ENCODE measurements at regions not wholly inside any gene's neighbourhood (a gene's known extent, or its start where the extent isn't known, plus 50 kb on each side); places are given as distances from the start of the nearest gene placed in this dataset.

DNA sequence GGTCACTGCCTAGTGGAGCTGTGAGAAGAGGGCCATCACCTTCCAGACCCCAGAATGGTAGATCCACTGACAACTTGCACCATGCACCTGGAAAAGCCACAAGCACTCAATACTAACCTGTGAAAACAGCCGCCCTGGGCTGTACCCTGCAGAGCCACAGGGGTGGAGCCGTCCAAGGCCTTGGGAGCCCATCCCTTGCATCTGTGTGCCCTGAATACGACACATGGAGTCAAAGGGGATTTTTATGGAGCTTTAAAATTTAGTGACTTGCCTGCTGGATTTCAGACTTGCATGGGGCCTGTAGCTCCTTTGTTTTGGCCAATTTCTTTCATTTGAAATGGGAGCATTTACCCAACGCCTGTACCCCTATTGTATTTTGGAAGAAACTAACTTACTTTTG is 62.4 kb upstream of the HTR4 start:
- 0 out of 2 replicates have a peak, but pooled peaks cover 8% of the 10 kb centered on the region for H3K4me1 ChIP-seq (replicated peaks; ENCODE audit: insufficient read depth)
- no peak overlapping the region for H3K27ac ChIP-seq
- intact Hi-C loops (cut with micrococcal nuclease; ENCODE audit: unreplicated experiment) = no loop called here
- H2AFZ ChIP-seq = no peak overlapping the region
- BruUV-seq (replicated peaks) = no TSS peak
- no peak overlapping the region for H3K4me3 ChIP-seq
- no peak overlapping the region for H3K4me2 ChIP-seq
- H3F3A ChIP-seq (ENCODE audit: insufficient read depth, low read depth) = no peaks in the 10 kb centered on the region
- H4K20me1 ChIP-seq (ENCODE audit: insufficient read depth) = no peaks in the 10 kb centered on the region
- TF ChIP-seq, protein P1, sequence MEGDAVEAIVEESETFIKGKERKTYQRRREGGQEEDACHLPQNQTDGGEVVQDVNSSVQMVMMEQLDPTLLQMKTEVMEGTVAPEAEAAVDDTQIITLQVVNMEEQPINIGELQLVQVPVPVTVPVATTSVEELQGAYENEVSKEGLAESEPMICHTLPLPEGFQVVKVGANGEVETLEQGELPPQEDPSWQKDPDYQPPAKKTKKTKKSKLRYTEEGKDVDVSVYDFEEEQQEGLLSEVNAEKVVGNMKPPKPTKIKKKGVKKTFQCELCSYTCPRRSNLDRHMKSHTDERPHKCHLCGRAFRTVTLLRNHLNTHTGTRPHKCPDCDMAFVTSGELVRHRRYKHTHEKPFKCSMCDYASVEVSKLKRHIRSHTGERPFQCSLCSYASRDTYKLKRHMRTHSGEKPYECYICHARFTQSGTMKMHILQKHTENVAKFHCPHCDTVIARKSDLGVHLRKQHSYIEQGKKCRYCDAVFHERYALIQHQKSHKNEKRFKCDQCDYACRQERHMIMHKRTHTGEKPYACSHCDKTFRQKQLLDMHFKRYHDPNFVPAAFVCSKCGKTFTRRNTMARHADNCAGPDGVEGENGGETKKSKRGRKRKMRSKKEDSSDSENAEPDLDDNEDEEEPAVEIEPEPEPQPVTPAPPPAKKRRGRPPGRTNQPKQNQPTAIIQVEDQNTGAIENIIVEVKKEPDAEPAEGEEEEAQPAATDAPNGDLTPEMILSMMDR (conservative IDR thresholded peaks at IDR 0.05) = no peak
- no peak for TF ChIP-seq EZH2 (IDR thresholded peaks at IDR 0.05; ENCODE audit: low read depth)
- no peaks in the 10 kb centered on the region for H3K27me3 ChIP-seq (ENCODE audit: insufficient read depth, low read depth)
- H3K79me2 ChIP-seq (ENCODE audit: low read depth) = no peaks in the 10 kb centered on the region
- H3K36me3 ChIP-seq (ENCODE audit: low read depth) = no peaks in the 10 kb centered on the region
- CTCF ChIA-PET = no interaction called here
- DNase-seq = no peak
- H3K9me3 ChIP-seq (ENCODE audit: insufficient read depth, low read depth) = no peaks in the 10 kb centered on the region; the same call in 1 of the 2 replicates
- POLR2A ChIA-PET (ENCODE audit: unreplicated experiment) = no interaction called here
- H3K9me2 ChIP-seq (ENCODE audit: insufficient read depth) = no peaks in the 10 kb centered on the region

DNA sequence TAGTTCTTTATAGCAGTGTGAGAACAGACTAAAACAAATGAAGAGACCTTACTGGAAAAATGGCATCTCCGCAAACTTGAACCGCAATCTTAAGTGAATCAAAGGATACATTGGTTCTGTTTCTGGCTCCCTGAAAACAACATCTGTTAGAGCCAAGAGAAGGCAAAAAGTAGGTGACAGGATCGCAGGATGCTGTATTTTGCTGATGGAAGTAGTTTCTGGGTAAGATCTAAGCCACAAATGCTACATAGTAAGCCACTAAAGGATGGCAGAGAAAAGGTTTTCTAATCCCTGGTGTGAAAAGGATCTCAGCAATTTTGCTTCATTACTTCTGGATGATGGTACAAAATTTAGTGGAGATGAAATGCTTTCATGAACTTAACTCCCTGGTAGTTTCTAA is 63.3 kb upstream of the HTR4 start:
- no peaks in the 10 kb centered on the region for H3K27me3 ChIP-seq (ENCODE audit: insufficient read depth, low read depth)
- TF ChIP-seq EZH2 (IDR thresholded peaks at IDR 0.05; ENCODE audit: low read depth) = no peak
- TF ChIP-seq, protein P1 (conservative IDR thresholded peaks at IDR 0.05) = no peak
- BruUV-seq (replicated peaks) = no TSS peak
- no peak overlapping the region for H3K4me2 ChIP-seq
- no peaks in the 10 kb centered on the region for H4K20me1 ChIP-seq (ENCODE audit: insufficient read depth)
- H3K27ac ChIP-seq = no peak overlapping the region
- intact Hi-C loops (cut with micrococcal nuclease; ENCODE audit: unreplicated experiment) = no loop called here
- ChIA-PET CTCF (no interaction called here), POLR2A (ENCODE audit: unreplicated experiment) (no interaction called here)
- no peaks in the 10 kb centered on the region; the same call in 1 of the 2 replicates for H3K9me3 ChIP-seq (ENCODE audit: insufficient read depth, low read depth)
- no peaks in the 10 kb centered on the region for H3F3A ChIP-seq (ENCODE audit: insufficient read depth, low read depth)
- no peaks in the 10 kb centered on the region for H3K36me3 ChIP-seq (ENCODE audit: low read depth)
- no peak overlapping the region for H3K4me3 ChIP-seq
- no peaks in the 10 kb centered on the region for H3K79me2 ChIP-seq (ENCODE audit: low read depth)
- H3K9me2 ChIP-seq (ENCODE audit: insufficient read depth) = no peaks in the 10 kb centered on the region
- H3K4me1 ChIP-seq (replicated peaks; ENCODE audit: insufficient read depth) = 0 out of 2 replicates have a peak, but pooled peaks cover 8% of the 10 kb centered on the region
- no peak overlapping the region for H2AFZ ChIP-seq
- no peak for DNase-seq

DNA sequence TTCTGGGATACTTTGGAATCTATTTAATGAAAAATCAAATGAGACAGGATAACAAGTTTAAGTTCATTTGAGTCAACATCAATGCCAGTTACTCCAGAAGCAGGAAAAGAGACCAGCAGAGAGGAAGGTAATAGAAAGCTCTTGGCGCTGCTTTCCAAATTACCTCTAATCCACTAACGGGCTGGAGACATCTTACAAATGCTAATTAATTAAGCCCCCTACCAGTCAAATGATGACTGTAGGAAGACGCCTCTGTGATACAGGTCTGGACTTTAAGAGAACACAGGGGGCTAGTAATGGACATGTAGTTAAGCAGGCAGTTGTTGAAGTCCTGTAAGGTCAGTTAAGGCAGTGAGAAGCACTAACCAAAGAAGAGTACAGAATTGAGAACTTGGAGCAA is 65.3 kb upstream of the HTR4 start:
- BruUV-seq (replicated peaks) = no TSS peak

More for the DNA sequence above, 65.3 kb upstream of the HTR4 start:
- Histone ChIP-seq H2AFZ (no peak overlapping the region), H3K9me3 (ENCODE audit: insufficient read depth, low read depth) (no peaks in the 10 kb centered on the region; the same call in 1 of the 2 replicates), H3F3A (ENCODE audit: insufficient read depth, low read depth) (no peaks in the 10 kb centered on the region), H3K4me3 (no peak overlapping the region), H3K9me2 (ENCODE audit: insufficient read depth) (no peaks in the 10 kb centered on the region), H3K27ac (no peak overlapping the region), H3K4me2 (no peak overlapping the region), H3K36me3 (ENCODE audit: low read depth) (no peaks in the 10 kb centered on the region), H4K20me1 (ENCODE audit: insufficient read depth) (no peaks in the 10 kb centered on the region), H3K4me1 (replicated peaks; ENCODE audit: insufficient read depth) (0 out of 2 replicates have a peak, but pooled peaks cover 8% of the 10 kb centered on the region), H3K79me2 (ENCODE audit: low read depth) (no peaks in the 10 kb centered on the region), H3K27me3 (ENCODE audit: insufficient read depth, low read depth) (no peaks in the 10 kb centered on the region)
- intact Hi-C loops (cut with micrococcal nuclease; ENCODE audit: unreplicated experiment) = loop anchor here (10.0 kb wide), 1 partner anchor 345 kb away; no protein-coding TSS in a partner anchor
- CTCF ChIA-PET = no interaction called here
- no peak for DNase-seq
- TF ChIP-seq, protein P1 (conservative IDR thresholded peaks at IDR 0.05) = no peak
- TF ChIP-seq EZH2 (IDR thresholded peaks at IDR 0.05; ENCODE audit: low read depth) = no peak
- POLR2A ChIA-PET (ENCODE audit: unreplicated experiment) = no interaction called here
